Suprapubic skin (tissue), 4 donors: ENCODE measurements at regions not wholly inside any gene's neighbourhood (a gene's known extent, or its start where the extent isn't known, plus 50 kb on each side); places are given as distances from the start of the nearest gene placed in this dataset.

Experiments used
- CTCF ChIP-seq, 2 donors: fragments of 200-600 bp in 1 of 2; fragments of 450-650 bp in 1 of 2; sonication (generic) in 1 of 2; IDR thresholded peaks; one replicate each; pipeline ENCODE4 v1.5.1; 2016 to 2019; ENCODE audit warnings: antibody characterized with exemption in 2 of 2, mild to moderate bottlenecking in 1 of 2, moderate library complexity in 1 of 2
- EP300 ChIP-seq: sonication (generic); formaldehyde crosslinking; IDR thresholded peaks from one replicate; pipeline ENCODE4 v1.6.1; 2017; ENCODE audit warnings: antibody characterized with exemption
- POLR2A ChIP-seq, 2 donors: fragments of 450-650 bp; IDR thresholded peaks; one replicate each; pipeline ENCODE4 v1.6.1; 2017; ENCODE audit warnings: antibody characterized with exemption in 2 of 2, mild to moderate bottlenecking in 2 of 2, moderate library complexity in 2 of 2
- POLR2AphosphoS5 ChIP-seq, 3 donors: sonication (generic); formaldehyde crosslinking; IDR thresholded peaks; one replicate each; pipeline ENCODE4 v1.6.1; 2017; ENCODE audit warnings: antibody characterized with exemption in 3 of 3

GRCh38 chrX:38923451-38923969, 122.3 kb downstream of the MID1IP1 start:
- TF ChIP-seq POLR2AphosphoS5 (IDR thresholded peaks at IDR 0.05) = no peak
- no peak for TF ChIP-seq CTCF (IDR thresholded peaks at IDR 0.05)
- no peak for TF ChIP-seq POLR2A (IDR thresholded peaks at IDR 0.05)
- no peak for TF ChIP-seq EP300
